ENCODE measurements at regions not wholly inside any gene's neighbourhood (a gene's known extent, or its start where the extent isn't known, plus 50 kb on each side); places are given as distances from the start of the nearest gene placed in this dataset.

GRCh38 chr11:41988951-41989572, 529.6 kb upstream of the LRRC4C start:
- in situ Hi-C loops (cut with HindIII; ENCODE audit: low pct_unique_long_range_greater_than_20kb, low sequenced_read_pairs), result no loop called here
- no peak for DNase-seq (ENCODE audit: low read depth)

GRCh38 chr11:41989823-41990380, 530.5 kb upstream of the LRRC4C start:
- in situ Hi-C loops (cut with HindIII; ENCODE audit: low pct_unique_long_range_greater_than_20kb, low sequenced_read_pairs), result no loop called here

GRCh38 chr11:41996533-41996932, 537.1 kb upstream of the LRRC4C start:
- in situ Hi-C loops (cut with HindIII; ENCODE audit: low pct_unique_long_range_greater_than_20kb, low sequenced_read_pairs), result no loop called here

More at GRCh38 chr11:41989823-41990380, 530.5 kb upstream of the LRRC4C start:
- no peak for DNase-seq (ENCODE audit: low read depth)

GRCh38 chr11:41997844-41998401, 538.5 kb upstream of the LRRC4C start:
- no peak for DNase-seq (ENCODE audit: low read depth)
- in situ Hi-C loops (cut with HindIII; ENCODE audit: low pct_unique_long_range_greater_than_20kb, low sequenced_read_pairs), result no loop called here

More at GRCh38 chr11:41996533-41996932, 537.1 kb upstream of the LRRC4C start:
- no peak for DNase-seq (ENCODE audit: low read depth)

GRCh38 chr11:41999066-41999465, 539.6 kb upstream of the LRRC4C start:
- in situ Hi-C loops (cut with HindIII; ENCODE audit: low pct_unique_long_range_greater_than_20kb, low sequenced_read_pairs), result no loop called here
- DNase-seq (ENCODE audit: low read depth), result no peak

- no peak for DNase-seq (ENCODE audit: low read depth)
- in situ Hi-C loops (cut with HindIII; ENCODE audit: low pct_unique_long_range_greater_than_20kb, low sequenced_read_pairs), result no loop called here
Observed at GRCh38 chr11:42003801-42004200, 544.3 kb upstream of the LRRC4C start.

GRCh38 chr11:42006766-42007165, 547.3 kb upstream of the LRRC4C start:
- in situ Hi-C loops (cut with HindIII; ENCODE audit: low pct_unique_long_range_greater_than_20kb, low sequenced_read_pairs), result no loop called here
- no peak for DNase-seq (ENCODE audit: low read depth)

- no peak for DNase-seq (ENCODE audit: low read depth)
- in situ Hi-C loops (cut with HindIII; ENCODE audit: low pct_unique_long_range_greater_than_20kb, low sequenced_read_pairs), result no loop called here
Observed at GRCh38 chr11:42012271-42012670, 552.8 kb upstream of the LRRC4C start.

- in situ Hi-C loops (cut with HindIII; ENCODE audit: low pct_unique_long_range_greater_than_20kb, low sequenced_read_pairs), result no loop called here
- DNase-seq (ENCODE audit: low read depth), result peak; percentile 4
Observed at GRCh38 chr11:42013656-42014201, 554.3 kb upstream of the LRRC4C start.

GRCh38 chr11:42021911-42022310, 562.5 kb upstream of the LRRC4C start:
- in situ Hi-C loops (cut with HindIII; ENCODE audit: low pct_unique_long_range_greater_than_20kb, low sequenced_read_pairs), result no loop called here
- no peak for DNase-seq (ENCODE audit: low read depth)

GRCh38 chr11:42023267-42023666, 563.8 kb upstream of the LRRC4C start:
- no peak for DNase-seq (ENCODE audit: low read depth)
- in situ Hi-C loops (cut with HindIII; ENCODE audit: low pct_unique_long_range_greater_than_20kb, low sequenced_read_pairs), result no loop called here

GRCh38 chr11:42025121-42025803, 565.8 kb upstream of the LRRC4C start:
- in situ Hi-C loops (cut with HindIII; ENCODE audit: low pct_unique_long_range_greater_than_20kb, low sequenced_read_pairs), result no loop called here
- DNase-seq (ENCODE audit: low read depth), result no peak

GRCh38 chr11:42034826-42035225, 575.4 kb upstream of the LRRC4C start:
- in situ Hi-C loops (cut with HindIII; ENCODE audit: low pct_unique_long_range_greater_than_20kb, low sequenced_read_pairs), result no loop called here
- DNase-seq (ENCODE audit: low read depth), result peak; percentile 63

GRCh38 chr11:42036201-42036600, 576.7 kb upstream of the LRRC4C start:
- DNase-seq (ENCODE audit: low read depth), result no peak
- in situ Hi-C loops (cut with HindIII; ENCODE audit: low pct_unique_long_range_greater_than_20kb, low sequenced_read_pairs), result no loop called here

- peak; percentile 25 for DNase-seq (ENCODE audit: low read depth)
Observed at GRCh38 chr11:42043312-42043711, 583.9 kb upstream of the LRRC4C start.

GRCh38 chr11:42047637-42048555, 588.4 kb upstream of the LRRC4C start:
- no peak for DNase-seq (ENCODE audit: low read depth)
- in situ Hi-C loops (cut with HindIII; ENCODE audit: low pct_unique_long_range_greater_than_20kb, low sequenced_read_pairs), result no loop called here

More at GRCh38 chr11:42043312-42043711, 583.9 kb upstream of the LRRC4C start:
- in situ Hi-C loops (cut with HindIII; ENCODE audit: low pct_unique_long_range_greater_than_20kb, low sequenced_read_pairs), result no loop called here

- in situ Hi-C loops (cut with HindIII; ENCODE audit: low pct_unique_long_range_greater_than_20kb, low sequenced_read_pairs), result no loop called here
- DNase-seq (ENCODE audit: low read depth), result no peak
Observed at GRCh38 chr11:42049186-42049585, 589.7 kb upstream of the LRRC4C start.

GRCh38 chr11:42049650-42050049, 590.2 kb upstream of the LRRC4C start:
- in situ Hi-C loops (cut with HindIII; ENCODE audit: low pct_unique_long_range_greater_than_20kb, low sequenced_read_pairs), result no loop called here

More at GRCh38 chr11:42049650-42050049, 590.2 kb upstream of the LRRC4C start:
- no peak for DNase-seq (ENCODE audit: low read depth)

Measured in Caki2 (cell line).